Activated naive CD4-positive, alpha-beta T cell treated with anti-CD3 and anti-CD28 coated beads, Interleukin-2, amount 50 U/mL, for 72 hours (primary cell): ENCODE measurements at regions not wholly inside any gene's neighbourhood (a gene's known extent, or its start where the extent isn't known, plus 50 kb on each side); places are given as distances from the start of the nearest gene placed in this dataset.

Experiments
- ATAC-seq, 2 donors: fragments of 150-1000 bp; cut with Tn5 transposase; 2 replicates each; pipeline ENCODE4 v1.10.0; 2021; ENCODE audit warnings: mild to moderate bottlenecking in 2 of 2, moderate library complexity in 2 of 2
- DNase-seq, 2 donors: peaks; one replicate each; pipeline ENCODE4 v3.0.0; 2021 to 2022; ENCODE audit warnings: low spot score in 2 of 2
- H3K27ac Mint-ChIP-seq, 2 donors: one replicate each; pipeline ENCODE4 v1.8.0; 2022; ENCODE audit warnings: mild to moderate bottlenecking in 2 of 2, mixed read lengths in 2 of 2
- H3K36me3 Mint-ChIP-seq, 2 donors: one replicate each; pipeline ENCODE4 v1.8.0; 2022; ENCODE audit warnings: mixed read lengths in 2 of 2
- H3K9me3 Mint-ChIP-seq, 2 donors: one replicate each; pipeline ENCODE4 v1.8.0; 2022; ENCODE audit warnings: mixed read lengths in 2 of 2

- ATAC-seq (no peak), DNase-seq (no peak)
- no peak overlapping the region for H3K27ac Mint-ChIP-seq
- peaks cover 13 to 17% of the 10 kb centered on the region in 2 donors for H3K36me3 Mint-ChIP-seq
- peaks cover 4 to 8% of the 10 kb centered on the region in 2 donors for H3K9me3 Mint-ChIP-seq
Measured at GRCh38 chr2:12399240-12399639, 317.5 kb upstream of the TRIB2 start.

GRCh38 chr2:12400543-12400942 is 316.2 kb upstream of the TRIB2 start:
- Mint-ChIP-seq H3K27ac (no peak overlapping the region), H3K9me3 (peaks cover 4 to 9% of the 10 kb centered on the region in 2 donors), H3K36me3 (peaks cover 13 to 17% of the 10 kb centered on the region in 2 donors)
- ATAC-seq: no peak
- no peak for DNase-seq

GRCh38 chr2:12402440-12403139 is 314.1 kb upstream of the TRIB2 start:
- H3K27ac Mint-ChIP-seq: no peak overlapping the region
- peaks cover 13 to 17% of the 10 kb centered on the region in 2 donors for H3K36me3 Mint-ChIP-seq
- DNase-seq (no peak), ATAC-seq (no peak)
- H3K9me3 Mint-ChIP-seq: peaks cover 4 to 9% of the 10 kb centered on the region in 2 donors

GRCh38 chr2:12404497-12404896 is 312.2 kb upstream of the TRIB2 start:
- no peak overlapping the region for H3K27ac Mint-ChIP-seq
- no peak for ATAC-seq
- H3K36me3 Mint-ChIP-seq: peaks cover 13 to 17% of the 10 kb centered on the region in 2 donors
- H3K9me3 Mint-ChIP-seq: peaks cover 4 to 9% of the 10 kb centered on the region in 2 donors
- no peak for DNase-seq

GRCh38 chr2:12407160-12407559 is 309.6 kb upstream of the TRIB2 start:
- Mint-ChIP-seq H3K36me3 (peaks cover 7 to 10% of the 10 kb centered on the region in 2 donors), H3K9me3 (peaks cover 4 to 9% of the 10 kb centered on the region in 2 donors), H3K27ac (no peak overlapping the region)
- no peak for DNase-seq
- ATAC-seq: no peak

GRCh38 chr2:12412898-12413305 is 303.8 kb upstream of the TRIB2 start:
- H3K27ac Mint-ChIP-seq: peak overlapping the region; percentile 37 to 45
- H3K36me3 Mint-ChIP-seq: no peaks in the 10 kb centered on the region
- peak in 1 of 2 donors; percentile 29 for DNase-seq
- H3K9me3 Mint-ChIP-seq: no peaks in the 10 kb centered on the region
- ATAC-seq: peak; percentile 95 to 99

- no peaks in the 10 kb centered on the region for H3K9me3 Mint-ChIP-seq
- ATAC-seq (no peak), DNase-seq (no peak)
- no peaks in the 10 kb centered on the region for H3K36me3 Mint-ChIP-seq
- H3K27ac Mint-ChIP-seq: no peak overlapping the region
Measured at GRCh38 chr2:12415536-12415935, 301.2 kb upstream of the TRIB2 start.

- no peak overlapping the region for H3K27ac Mint-ChIP-seq
- DNase-seq: peak in 1 of 2 donors; percentile 10
- no peaks in the 10 kb centered on the region for H3K9me3 Mint-ChIP-seq
- H3K36me3 Mint-ChIP-seq: no peaks in the 10 kb centered on the region
- ATAC-seq: peak in 1 of 2 donors; percentile 37
Measured at GRCh38 chr2:12416600-12416999, 300.1 kb upstream of the TRIB2 start.

GRCh38 chr2:12417786-12418185 is 298.9 kb upstream of the TRIB2 start:
- ATAC-seq (no peak), DNase-seq (no peak)
- no peaks in the 10 kb centered on the region for H3K9me3 Mint-ChIP-seq
- H3K36me3 Mint-ChIP-seq: no peaks in the 10 kb centered on the region
- no peak overlapping the region for H3K27ac Mint-ChIP-seq

GRCh38 chr2:12419803-12420202 is 296.9 kb upstream of the TRIB2 start:
- Mint-ChIP-seq H3K27ac (no peak overlapping the region), H3K9me3 (no peaks in the 10 kb centered on the region), H3K36me3 (no peaks in the 10 kb centered on the region)
- DNase-seq: no peak
- ATAC-seq: no peak

- H3K36me3 Mint-ChIP-seq: no peaks in the 10 kb centered on the region
- no peaks in the 10 kb centered on the region for H3K9me3 Mint-ChIP-seq
Measured at GRCh38 chr2:12421046-12421445, 295.7 kb upstream of the TRIB2 start.

GRCh38 chr2:12424219-12424618 is 292.5 kb upstream of the TRIB2 start:
- Mint-ChIP-seq H3K27ac (no peak overlapping the region), H3K9me3 (no peaks in the 10 kb centered on the region), H3K36me3 (no peaks in the 10 kb centered on the region)
- ATAC-seq (no peak), DNase-seq (no peak)

More at GRCh38 chr2:12421046-12421445, 295.7 kb upstream of the TRIB2 start:
- no peak for ATAC-seq
- DNase-seq: no peak
- H3K27ac Mint-ChIP-seq: no peak overlapping the region

- no peaks in the 10 kb centered on the region for H3K9me3 Mint-ChIP-seq
- ATAC-seq (no peak), DNase-seq (no peak)
- no peaks in the 10 kb centered on the region for H3K36me3 Mint-ChIP-seq
- no peak overlapping the region for H3K27ac Mint-ChIP-seq
Measured at GRCh38 chr2:12424809-12425208, 291.9 kb upstream of the TRIB2 start.

GRCh38 chr2:12428324-12428723 is 288.4 kb upstream of the TRIB2 start:
- DNase-seq: no peak
- no peak for ATAC-seq
- no peaks in the 10 kb centered on the region for H3K9me3 Mint-ChIP-seq
- no peaks in the 10 kb centered on the region for H3K36me3 Mint-ChIP-seq
- no peak overlapping the region for H3K27ac Mint-ChIP-seq

GRCh38 chr2:12428786-12429185 is 287.9 kb upstream of the TRIB2 start:
- Mint-ChIP-seq H3K36me3 (no peaks in the 10 kb centered on the region), H3K27ac (no peak overlapping the region), H3K9me3 (no peaks in the 10 kb centered on the region)
- no peak for DNase-seq
- ATAC-seq: no peak

GRCh38 chr2:12429779-12430406 is 286.8 kb upstream of the TRIB2 start:
- H3K27ac Mint-ChIP-seq: peak overlapping the region; percentile 41 to 47
- DNase-seq (no peak), ATAC-seq (no peak)
- H3K9me3 Mint-ChIP-seq: no peaks in the 10 kb centered on the region
- H3K36me3 Mint-ChIP-seq: no peaks in the 10 kb centered on the region

GRCh38 chr2:12430407-12431133 is 286.2 kb upstream of the TRIB2 start:
- no peaks in the 10 kb centered on the region for H3K36me3 Mint-ChIP-seq
- H3K27ac Mint-ChIP-seq: peak overlapping the region; percentile 41 to 47
- no peaks in the 10 kb centered on the region for H3K9me3 Mint-ChIP-seq
- ATAC-seq (peak; percentile 100), DNase-seq (peak in 1 of 2 donors; percentile 17)
